SU-DHL-6 (cell line): ENCODE measurements at regions not wholly inside any gene's neighbourhood (a gene's known extent, or its start where the extent isn't known, plus 50 kb on each side); places are given as distances from the start of the nearest gene placed in this dataset.

ENCODE experiments used
- EZH2phosphoT487 ChIP-seq: fragments of 200-600 bp; sonication (generic), shearing (Covaris generic); conservative IDR thresholded peaks from 2 replicates; pipeline ENCODE4 v1.6.1; 2018; ENCODE audit warnings: mild to moderate bottlenecking, antibody characterized with exemption, low read length, moderate library complexity, mixed read lengths
- TF ChIP-seq, protein P1 (sequence below): fragments of 200-600 bp; sonication (generic); IDR thresholded peaks from one replicate; pipeline ENCODE4 v1.5.1; 2017; ENCODE audit warnings: antibody characterized with exemption, mild to moderate bottlenecking, low read length, moderate library complexity; ENCODE audit not compliant: insufficient read depth, poor library complexity, severe bottlenecking

DNA sequence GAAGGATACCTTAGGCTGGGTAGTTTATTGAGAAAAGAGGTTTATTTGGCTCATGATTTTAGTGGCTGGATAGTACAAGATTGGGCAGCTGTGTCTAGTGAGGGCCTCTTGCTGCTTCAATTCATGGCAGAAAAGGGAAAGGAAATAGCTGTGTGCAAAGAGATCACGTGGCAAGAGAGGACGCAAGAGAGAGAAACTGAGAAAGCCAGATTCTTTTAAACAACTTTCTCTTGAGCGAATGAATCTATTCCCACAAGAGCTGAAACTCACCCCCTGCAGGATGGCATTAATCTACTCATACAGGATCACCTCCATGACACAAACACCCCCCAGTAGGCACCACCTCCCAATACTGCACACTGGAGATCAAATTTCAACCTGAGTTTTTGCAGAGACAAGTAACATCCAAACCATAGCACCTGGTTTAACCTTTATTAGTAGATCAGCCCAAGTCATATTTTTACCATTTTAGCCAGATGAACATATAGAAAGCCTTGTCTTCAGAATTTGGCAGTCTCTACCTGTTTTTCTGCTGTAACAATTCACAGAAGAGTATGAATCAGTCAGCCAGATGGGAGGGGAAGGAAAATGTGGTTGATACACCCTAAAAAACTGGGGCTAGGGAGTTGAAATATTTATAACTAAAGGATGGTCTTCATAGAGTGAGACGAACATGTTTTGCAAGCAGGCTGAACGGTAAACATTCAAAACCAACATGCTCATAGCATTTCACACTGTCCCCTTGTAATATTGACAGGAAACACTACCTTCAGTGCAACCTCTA is 73.9 kb upstream of the NCKAP5 start:
- TF ChIP-seq, protein P1, sequence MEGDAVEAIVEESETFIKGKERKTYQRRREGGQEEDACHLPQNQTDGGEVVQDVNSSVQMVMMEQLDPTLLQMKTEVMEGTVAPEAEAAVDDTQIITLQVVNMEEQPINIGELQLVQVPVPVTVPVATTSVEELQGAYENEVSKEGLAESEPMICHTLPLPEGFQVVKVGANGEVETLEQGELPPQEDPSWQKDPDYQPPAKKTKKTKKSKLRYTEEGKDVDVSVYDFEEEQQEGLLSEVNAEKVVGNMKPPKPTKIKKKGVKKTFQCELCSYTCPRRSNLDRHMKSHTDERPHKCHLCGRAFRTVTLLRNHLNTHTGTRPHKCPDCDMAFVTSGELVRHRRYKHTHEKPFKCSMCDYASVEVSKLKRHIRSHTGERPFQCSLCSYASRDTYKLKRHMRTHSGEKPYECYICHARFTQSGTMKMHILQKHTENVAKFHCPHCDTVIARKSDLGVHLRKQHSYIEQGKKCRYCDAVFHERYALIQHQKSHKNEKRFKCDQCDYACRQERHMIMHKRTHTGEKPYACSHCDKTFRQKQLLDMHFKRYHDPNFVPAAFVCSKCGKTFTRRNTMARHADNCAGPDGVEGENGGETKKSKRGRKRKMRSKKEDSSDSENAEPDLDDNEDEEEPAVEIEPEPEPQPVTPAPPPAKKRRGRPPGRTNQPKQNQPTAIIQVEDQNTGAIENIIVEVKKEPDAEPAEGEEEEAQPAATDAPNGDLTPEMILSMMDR, result no peak
- no peak for TF ChIP-seq EZH2phosphoT487
